GM21737 (cell line): ENCODE measurements at regions not wholly inside any gene's neighbourhood (a gene's known extent, or its start where the extent isn't known, plus 50 kb on each side); places are given as distances from the start of the nearest gene placed in this dataset.

Experiments used
- ATAC-seq: cut with Tn5 transposase; IDR thresholded peaks from one replicate; pipeline ENCODE4 v1.9.1; 2021; ENCODE audit warnings: mild to moderate bottlenecking, moderate library complexity; ENCODE audit not compliant: unreplicated experiment

- no peak for ATAC-seq
Measured at GRCh38 chr11:109794501-109794900, 298.7 kb upstream of the ZC3H12C start.

- ATAC-seq: no peak
Measured at GRCh38 chr11:109795234-109795633, 298.0 kb upstream of the ZC3H12C start.

GRCh38 chr11:109796253-109796652, 296.9 kb upstream of the ZC3H12C start:
- ATAC-seq: no peak

GRCh38 chr11:109798521-109798920, 294.7 kb upstream of the ZC3H12C start:
- no peak for ATAC-seq

GRCh38 chr11:109799604-109800003, 293.6 kb upstream of the ZC3H12C start:
- ATAC-seq: no peak

- no peak for ATAC-seq
Measured at GRCh38 chr11:109804911-109805310, 288.3 kb upstream of the ZC3H12C start.

GRCh38 chr11:109806205-109806604, 287.0 kb upstream of the ZC3H12C start:
- no peak for ATAC-seq

GRCh38 chr11:109808569-109808968, 284.6 kb upstream of the ZC3H12C start:
- ATAC-seq: no peak

- ATAC-seq: no peak
Measured at GRCh38 chr11:109814824-109815223, 278.4 kb upstream of the ZC3H12C start.

GRCh38 chr11:109815500-109816150, 277.6 kb upstream of the ZC3H12C start:
- no peak for ATAC-seq

GRCh38 chr11:109818290-109818689, 274.9 kb upstream of the ZC3H12C start:
- ATAC-seq: no peak

GRCh38 chr11:109819410-109819809, 273.8 kb upstream of the ZC3H12C start:
- no peak for ATAC-seq

GRCh38 chr11:109821511-109821910, 271.7 kb upstream of the ZC3H12C start:
- no peak for ATAC-seq

- ATAC-seq: no peak
Measured at GRCh38 chr11:109822436-109823102, 270.6 kb upstream of the ZC3H12C start.

GRCh38 chr11:109828387-109828786, 264.8 kb upstream of the ZC3H12C start:
- ATAC-seq: no peak

GRCh38 chr11:109838026-109838425, 255.2 kb upstream of the ZC3H12C start:
- ATAC-seq: no peak

GRCh38 chr11:109845437-109845836, 247.8 kb upstream of the ZC3H12C start:
- no peak for ATAC-seq

- ATAC-seq: no peak
Measured at GRCh38 chr11:109847621-109848020, 245.6 kb upstream of the ZC3H12C start.

GRCh38 chr11:109849051-109849450, 244.1 kb upstream of the ZC3H12C start:
- ATAC-seq: no peak

GRCh38 chr11:109849946-109850345, 243.2 kb upstream of the ZC3H12C start:
- ATAC-seq: no peak

GRCh38 chr11:109851780-109852390, 241.3 kb upstream of the ZC3H12C start:
- ATAC-seq: no peak

- ATAC-seq: no peak
Measured at GRCh38 chr11:109853156-109853776, 239.9 kb upstream of the ZC3H12C start.
